ENCODE measurements at regions not wholly inside any gene's neighbourhood (a gene's known extent, or its start where the extent isn't known, plus 50 kb on each side); places are given as distances from the start of the nearest gene placed in this dataset.
"Not testable (repeated sequence)": the region's sequence is repeated elsewhere in the genome, so short reads cannot be mapped to it uniquely, and the experiment has no call there.

DNA sequence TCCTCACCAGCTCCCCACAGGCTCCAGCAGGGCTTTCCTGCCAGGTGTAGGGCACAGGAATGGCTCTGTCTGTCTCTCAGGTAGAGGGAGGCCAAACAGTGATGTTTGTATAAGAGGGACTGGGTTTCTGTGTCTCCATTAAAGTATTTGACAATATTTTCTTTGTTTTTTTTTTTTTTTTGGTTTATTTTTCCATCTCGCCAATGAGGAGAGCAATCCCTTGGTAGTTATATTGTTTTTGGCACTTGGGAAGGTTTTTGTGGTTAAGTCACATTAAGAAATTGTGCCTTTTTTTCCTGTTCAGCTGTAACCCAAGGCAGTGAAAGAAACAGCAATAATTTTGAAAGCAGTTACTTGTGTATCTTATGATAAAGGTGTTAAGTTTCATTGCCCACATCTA, 234.6 kb upstream of the PRSS1 start:
- ATAC-seq (ENCODE audit: low read depth); H3K27ac Mint-ChIP-seq; DNase-seq (ENCODE audit: low spot score in 2 of 2); H3K9me3 Mint-ChIP-seq; H3K4me3 Mint-ChIP-seq; H3K36me3 Mint-ChIP-seq; H3K4me1 Mint-ChIP-seq: not testable (repeated sequence)
- peaks cover 13% of the 10 kb centered on the region for H3K27me3 Mint-ChIP-seq

DNA sequence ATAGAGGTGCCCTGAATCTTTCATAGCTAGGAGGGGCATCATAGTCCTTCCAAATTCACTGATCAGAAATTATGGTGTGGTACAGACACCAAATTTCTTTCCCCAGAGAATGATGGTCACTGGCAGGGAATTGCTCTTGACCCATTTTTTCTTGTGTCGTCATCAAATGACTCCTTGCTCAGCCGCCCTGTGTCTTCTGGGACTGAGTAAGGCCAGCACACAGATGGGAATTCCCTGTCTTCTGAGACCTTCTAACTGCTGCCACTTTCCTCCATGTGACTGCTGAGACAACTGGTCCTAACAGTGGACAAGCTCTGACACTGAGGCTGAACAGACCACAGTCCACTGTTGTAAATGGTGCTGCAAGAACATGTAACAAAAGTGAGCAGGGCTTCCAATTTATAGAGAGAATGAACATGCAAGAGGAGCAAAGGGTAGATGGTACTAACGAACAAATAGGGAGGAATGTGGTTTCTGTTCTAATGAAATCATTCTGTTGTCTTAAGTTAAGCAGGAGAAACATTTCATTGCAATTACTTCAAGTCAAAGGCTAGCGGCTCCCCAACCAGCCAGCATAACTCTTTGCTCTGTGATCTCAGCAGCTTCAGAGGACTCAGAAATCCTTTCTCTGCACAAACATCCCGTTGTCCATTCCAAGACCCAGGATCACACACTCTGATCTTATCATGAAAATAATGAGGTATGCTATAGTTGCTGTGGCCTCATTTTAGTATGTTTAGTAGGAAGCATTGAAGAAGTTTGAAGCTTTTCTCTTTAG, 235.9 kb upstream of the PRSS1 start:
- H3K9me3 Mint-ChIP-seq: no peaks in the 10 kb centered on the region
- H3K4me3 Mint-ChIP-seq: no peak overlapping the region
- no peak overlapping the region for H3K27ac Mint-ChIP-seq
- no peak for DNase-seq (ENCODE audit: low spot score in 2 of 2)
- H3K27me3 Mint-ChIP-seq: peaks cover 11% of the 10 kb centered on the region
- H3K4me1 Mint-ChIP-seq: peaks cover 4% of the 10 kb centered on the region
- no peak for ATAC-seq (ENCODE audit: low read depth)
- no peaks in the 10 kb centered on the region for H3K36me3 Mint-ChIP-seq

DNA sequence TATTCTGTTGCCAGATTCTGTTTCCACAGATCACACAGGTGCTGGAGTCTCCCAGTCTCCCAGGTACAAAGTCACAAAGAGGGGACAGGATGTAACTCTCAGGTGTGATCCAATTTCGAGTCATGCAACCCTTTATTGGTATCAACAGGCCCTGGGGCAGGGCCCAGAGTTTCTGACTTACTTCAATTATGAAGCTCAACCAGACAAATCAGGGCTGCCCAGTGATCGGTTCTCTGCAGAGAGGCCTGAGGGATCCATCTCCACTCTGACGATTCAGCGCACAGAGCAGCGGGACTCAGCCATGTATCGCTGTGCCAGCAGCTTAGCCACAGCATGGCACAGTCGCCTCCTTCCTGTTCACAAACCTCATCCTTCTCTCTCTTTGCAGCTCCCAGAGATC, 237.5 kb upstream of the PRSS1 start:
- no peaks in the 10 kb centered on the region for H3K36me3 Mint-ChIP-seq
- H3K9me3 Mint-ChIP-seq: no peaks in the 10 kb centered on the region
- H3K4me1 Mint-ChIP-seq: peaks cover 4% of the 10 kb centered on the region
- DNase-seq (ENCODE audit: low spot score in 2 of 2) (no peak), ATAC-seq (ENCODE audit: low read depth) (no peak)
- H3K27ac Mint-ChIP-seq: no peak overlapping the region
- H3K27me3 Mint-ChIP-seq: peaks cover 15% of the 10 kb centered on the region
- H3K4me3 Mint-ChIP-seq: no peak overlapping the region

DNA sequence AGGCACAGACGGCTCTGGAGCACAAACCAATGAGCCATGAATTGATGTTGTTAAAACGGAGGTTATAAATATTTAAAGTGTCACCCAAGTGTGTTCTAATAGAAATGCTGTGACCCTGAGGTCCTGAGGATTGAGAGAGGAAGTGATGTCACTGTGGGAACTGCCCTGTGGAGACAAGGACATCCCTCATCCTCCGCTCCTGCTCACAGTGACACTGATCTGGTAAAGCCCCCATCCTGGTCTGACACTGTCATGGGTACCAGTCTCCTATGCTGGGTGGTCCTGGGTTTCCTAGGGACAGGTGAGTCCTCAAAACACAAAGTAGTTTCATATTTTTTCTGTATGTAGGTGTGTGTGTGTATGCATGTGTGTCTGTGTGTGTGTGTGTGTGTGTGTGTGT, 237.9 kb upstream of the PRSS1 start:
- no peak overlapping the region for H3K4me3 Mint-ChIP-seq
- peaks cover 15% of the 10 kb centered on the region for H3K27me3 Mint-ChIP-seq
- no peak for DNase-seq (ENCODE audit: low spot score in 2 of 2)
- no peak for ATAC-seq (ENCODE audit: low read depth)
- H3K9me3 Mint-ChIP-seq: no peaks in the 10 kb centered on the region
- H3K27ac Mint-ChIP-seq: no peak overlapping the region
- H3K36me3 Mint-ChIP-seq: no peaks in the 10 kb centered on the region
- peaks cover 4% of the 10 kb centered on the region for H3K4me1 Mint-ChIP-seq

DNA sequence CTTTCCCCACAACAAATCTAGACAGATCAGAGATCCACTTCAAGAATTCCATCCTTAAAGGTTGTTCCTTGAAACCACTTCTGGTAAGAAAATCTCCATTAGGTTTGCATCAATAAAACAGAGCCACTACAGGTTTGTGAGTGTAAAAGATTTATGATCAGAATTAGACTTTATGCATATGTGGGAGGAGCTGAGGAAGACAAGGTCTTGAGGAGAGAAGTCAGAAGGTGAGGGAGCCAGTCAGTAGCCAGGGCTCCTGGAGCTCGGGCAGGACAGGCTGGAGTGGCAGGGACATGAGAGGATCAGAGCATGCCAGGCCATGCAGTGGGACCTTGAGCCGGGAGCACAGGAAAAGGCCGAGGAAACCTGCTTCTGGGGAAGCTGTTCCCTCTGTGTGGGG, 240.0 kb upstream of the PRSS1 start:
- not testable (repeated sequence) for ATAC-seq (ENCODE audit: low read depth); DNase-seq (ENCODE audit: low spot score in 2 of 2); H3K4me1 Mint-ChIP-seq; H3K9me3 Mint-ChIP-seq; H3K36me3 Mint-ChIP-seq; H3K4me3 Mint-ChIP-seq; H3K27ac Mint-ChIP-seq
- H3K27me3 Mint-ChIP-seq: peaks cover 21% of the 10 kb centered on the region

DNA sequence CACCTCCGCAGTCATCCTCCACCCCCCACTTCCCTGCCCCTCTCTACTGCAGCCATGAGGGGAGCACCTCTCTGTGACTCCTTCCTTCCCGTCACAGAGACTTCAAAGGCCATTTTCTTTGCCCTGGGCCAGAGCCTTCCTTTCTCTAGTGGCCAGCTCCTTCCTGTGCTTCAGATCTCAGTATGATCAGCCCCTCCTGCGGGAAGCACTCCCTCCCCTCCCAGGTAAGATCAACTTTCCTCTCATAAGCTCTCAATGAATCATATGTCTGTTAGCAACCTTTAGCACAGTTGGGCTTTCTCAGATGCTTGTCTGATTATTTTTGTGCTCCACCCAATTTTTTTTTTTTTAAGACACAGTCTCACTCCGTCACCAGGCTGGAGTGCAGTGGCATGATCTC, 241.0 kb upstream of the PRSS1 start:
- Mint-ChIP-seq H3K4me1 (no peaks in the 10 kb centered on the region), H3K4me3 (no peak overlapping the region), H3K27me3 (peaks cover 16% of the 10 kb centered on the region), H3K9me3 (no peaks in the 10 kb centered on the region), H3K27ac (no peak overlapping the region), H3K36me3 (no peaks in the 10 kb centered on the region)
- DNase-seq (ENCODE audit: low spot score in 2 of 2) (no peak), ATAC-seq (ENCODE audit: low read depth) (no peak)

DNA sequence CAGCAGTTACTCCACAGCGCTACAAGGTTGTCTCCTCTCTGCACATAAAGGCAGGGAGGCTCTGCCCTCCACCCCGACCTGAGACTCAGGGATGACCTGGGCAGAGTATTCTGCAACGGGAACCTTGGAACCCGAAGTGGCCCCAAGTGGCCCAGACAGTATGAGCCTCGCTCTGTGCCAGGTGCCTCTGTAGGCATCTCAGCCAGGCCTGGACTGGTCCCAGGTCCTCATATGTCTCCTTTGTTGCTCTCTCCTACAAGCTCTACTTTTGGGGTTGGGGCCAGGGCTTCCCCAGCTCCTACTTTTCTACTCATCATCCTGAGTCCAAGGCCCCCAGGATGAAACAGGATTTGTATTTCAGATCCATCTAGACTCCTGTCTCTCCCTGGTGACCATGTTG, 241.5 kb upstream of the PRSS1 start:
- H3K27ac Mint-ChIP-seq: no peak overlapping the region
- no peaks in the 10 kb centered on the region for H3K4me1 Mint-ChIP-seq
- peaks cover 15% of the 10 kb centered on the region for H3K27me3 Mint-ChIP-seq
- DNase-seq (ENCODE audit: low spot score in 2 of 2) (no peak), ATAC-seq (ENCODE audit: low read depth) (no peak)
- H3K36me3 Mint-ChIP-seq: no peaks in the 10 kb centered on the region
- no peaks in the 10 kb centered on the region for H3K9me3 Mint-ChIP-seq
- H3K4me3 Mint-ChIP-seq: no peak overlapping the region

DNA sequence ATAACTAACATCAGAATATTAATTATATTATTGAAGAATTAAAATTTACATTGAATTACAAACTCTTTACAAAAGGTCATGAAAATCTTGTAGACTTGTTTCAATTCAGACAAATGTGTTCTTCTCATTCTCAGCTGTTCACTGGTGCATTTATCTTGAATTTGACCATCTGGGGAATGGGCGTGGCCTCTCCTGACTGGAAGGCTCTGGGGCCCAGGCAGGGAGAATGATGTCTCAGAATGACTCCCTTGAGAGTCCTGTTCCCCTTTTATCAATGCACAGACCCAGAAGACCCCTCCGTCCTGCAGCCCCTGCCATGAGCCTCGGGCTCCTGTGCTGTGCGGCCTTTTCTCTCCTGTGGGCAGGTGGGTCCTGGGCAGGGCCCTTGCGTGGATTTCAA, 242.2 kb upstream of the PRSS1 start:
- DNase-seq (ENCODE audit: low spot score in 2 of 2); H3K36me3 Mint-ChIP-seq; H3K4me1 Mint-ChIP-seq; H3K4me3 Mint-ChIP-seq; H3K9me3 Mint-ChIP-seq; ATAC-seq (ENCODE audit: low read depth); H3K27ac Mint-ChIP-seq: not testable (repeated sequence)
- peaks cover 19% of the 10 kb centered on the region for H3K27me3 Mint-ChIP-seq

DNA sequence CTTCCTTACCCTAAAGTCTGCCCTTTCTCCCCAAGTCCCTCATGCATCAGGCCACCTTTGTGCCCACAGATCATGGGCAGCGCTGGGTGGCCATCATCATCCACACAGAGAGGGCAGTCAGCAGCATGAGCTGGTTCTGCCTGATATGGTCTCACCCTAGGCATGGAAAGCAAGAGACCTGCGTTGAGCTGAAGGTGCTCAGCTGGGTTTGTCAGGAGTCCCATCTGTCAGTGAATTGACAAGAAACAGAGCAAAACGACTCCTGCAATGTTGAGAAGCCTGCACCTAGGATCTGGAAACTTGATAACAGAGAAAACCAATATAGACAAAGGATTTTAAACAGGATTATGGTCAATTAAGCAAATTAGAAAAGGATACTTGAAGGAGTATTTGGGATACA, 242.7 kb upstream of the PRSS1 start:
- no peak overlapping the region for H3K27ac Mint-ChIP-seq
- H3K27me3 Mint-ChIP-seq: peaks cover 19% of the 10 kb centered on the region
- H3K4me1 Mint-ChIP-seq: no peaks in the 10 kb centered on the region
- H3K36me3 Mint-ChIP-seq: no peaks in the 10 kb centered on the region
- ATAC-seq (ENCODE audit: low read depth) (no peak), DNase-seq (ENCODE audit: low spot score in 2 of 2) (no peak)
- H3K9me3 Mint-ChIP-seq: no peaks in the 10 kb centered on the region
- no peak overlapping the region for H3K4me3 Mint-ChIP-seq

DNA sequence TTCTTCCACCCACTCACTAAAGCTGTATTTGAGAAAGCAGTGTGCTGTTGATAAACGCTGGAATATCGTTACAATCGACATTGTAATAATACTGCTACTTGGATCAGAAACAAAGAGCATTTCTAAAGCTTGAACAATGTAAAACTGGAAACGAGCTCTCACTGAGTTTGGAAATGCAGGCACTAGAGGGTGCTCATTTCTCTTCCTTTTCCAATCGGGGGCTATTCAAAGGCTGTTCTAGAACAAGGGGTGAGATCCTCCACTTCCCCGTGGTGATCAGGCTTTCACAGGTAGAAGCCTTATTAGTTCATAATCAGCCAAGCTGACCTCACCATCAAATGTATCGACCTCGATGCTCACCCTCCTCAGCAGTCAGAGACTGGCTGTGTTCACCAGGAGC, 245.3 kb upstream of the PRSS1 start:
- not testable (repeated sequence) for ATAC-seq (ENCODE audit: low read depth); H3K9me3 Mint-ChIP-seq; H3K4me3 Mint-ChIP-seq; H3K4me1 Mint-ChIP-seq; H3K36me3 Mint-ChIP-seq; H3K27ac Mint-ChIP-seq; DNase-seq (ENCODE audit: low spot score in 2 of 2)
- H3K27me3 Mint-ChIP-seq: peaks cover 21% of the 10 kb centered on the region

DNA sequence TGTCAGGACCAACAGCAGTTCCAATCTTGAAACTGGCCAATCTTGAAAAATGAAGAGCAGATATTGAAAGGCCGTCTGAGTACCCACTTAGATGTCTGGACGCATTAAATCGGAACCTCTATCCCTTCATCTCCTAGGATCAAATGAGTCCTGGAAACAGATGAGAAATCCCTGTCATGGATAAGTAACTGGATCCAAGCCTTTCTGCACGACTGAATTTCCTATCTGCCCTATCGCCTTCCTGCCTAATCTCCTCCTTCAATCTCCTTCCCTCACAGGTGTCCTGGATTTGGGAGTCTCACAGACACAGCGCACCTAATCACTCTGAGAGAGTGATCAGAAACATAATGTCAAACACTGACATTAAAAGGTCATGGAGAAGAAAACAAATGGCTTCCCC, 245.2 kb upstream of the PRSS58 start:
- no peaks in the 10 kb centered on the region for H3K36me3 Mint-ChIP-seq
- no peak overlapping the region for H3K4me3 Mint-ChIP-seq
- DNase-seq (ENCODE audit: low spot score in 2 of 2) (no peak), ATAC-seq (ENCODE audit: low read depth) (no peak)
- H3K4me1 Mint-ChIP-seq: no peaks in the 10 kb centered on the region
- no peak overlapping the region for H3K27ac Mint-ChIP-seq
- peaks cover 21% of the 10 kb centered on the region for H3K27me3 Mint-ChIP-seq
- no peaks in the 10 kb centered on the region for H3K9me3 Mint-ChIP-seq

DNA sequence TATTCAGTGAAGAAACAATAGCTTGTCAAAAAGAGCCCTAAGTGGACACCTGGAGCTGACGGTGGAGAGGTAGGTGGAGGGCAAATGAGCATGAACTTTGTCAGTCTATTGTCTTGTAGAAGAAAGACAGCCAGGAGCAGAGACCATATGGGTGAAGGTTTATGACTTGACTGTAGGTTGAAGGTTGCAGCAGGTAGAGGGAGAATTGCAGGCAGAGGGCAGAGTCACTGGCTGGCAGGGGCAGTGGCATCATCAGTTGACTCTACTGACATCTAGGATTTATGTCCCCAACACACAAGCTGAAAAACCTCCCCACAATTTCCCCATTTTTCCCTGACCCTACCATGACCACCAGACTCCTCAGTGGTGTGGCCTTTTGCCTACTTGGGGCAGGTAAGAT, 243.6 kb upstream of the PRSS58 start:
- Mint-ChIP-seq H3K4me3 (no peak overlapping the region), H3K9me3 (no peaks in the 10 kb centered on the region), H3K36me3 (no peaks in the 10 kb centered on the region), H3K27me3 (peaks cover 23% of the 10 kb centered on the region), H3K4me1 (peaks cover 2% of the 10 kb centered on the region), H3K27ac (no peak overlapping the region)
- DNase-seq (ENCODE audit: low spot score in 2 of 2): no peak
- ATAC-seq (ENCODE audit: low read depth): no peak

DNA sequence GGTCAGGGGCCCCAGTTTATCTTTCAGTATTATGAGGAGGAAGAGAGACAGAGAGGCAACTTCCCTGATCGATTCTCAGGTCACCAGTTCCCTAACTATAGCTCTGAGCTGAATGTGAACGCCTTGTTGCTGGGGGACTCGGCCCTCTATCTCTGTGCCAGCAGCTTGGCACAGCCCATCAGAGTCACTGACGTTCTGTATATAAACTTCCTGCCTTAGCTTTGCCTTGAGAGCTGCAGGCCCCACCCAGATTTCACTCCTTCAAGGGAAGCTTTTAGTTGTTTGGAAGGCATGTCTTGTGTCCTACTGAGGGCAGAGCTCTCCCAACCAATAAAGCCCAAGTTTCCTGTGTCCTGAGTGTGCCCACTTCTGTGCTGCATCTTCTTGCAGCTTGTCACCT, 242.5 kb upstream of the PRSS58 start:
- no peak overlapping the region for H3K4me3 Mint-ChIP-seq
- no peak overlapping the region for H3K27ac Mint-ChIP-seq
- ATAC-seq (ENCODE audit: low read depth) (no peak), DNase-seq (ENCODE audit: low spot score in 2 of 2) (no peak)
- H3K4me1 Mint-ChIP-seq: peaks cover 5% of the 10 kb centered on the region
- no peaks in the 10 kb centered on the region for H3K36me3 Mint-ChIP-seq
- no peaks in the 10 kb centered on the region for H3K9me3 Mint-ChIP-seq
- peaks cover 26% of the 10 kb centered on the region for H3K27me3 Mint-ChIP-seq

DNA sequence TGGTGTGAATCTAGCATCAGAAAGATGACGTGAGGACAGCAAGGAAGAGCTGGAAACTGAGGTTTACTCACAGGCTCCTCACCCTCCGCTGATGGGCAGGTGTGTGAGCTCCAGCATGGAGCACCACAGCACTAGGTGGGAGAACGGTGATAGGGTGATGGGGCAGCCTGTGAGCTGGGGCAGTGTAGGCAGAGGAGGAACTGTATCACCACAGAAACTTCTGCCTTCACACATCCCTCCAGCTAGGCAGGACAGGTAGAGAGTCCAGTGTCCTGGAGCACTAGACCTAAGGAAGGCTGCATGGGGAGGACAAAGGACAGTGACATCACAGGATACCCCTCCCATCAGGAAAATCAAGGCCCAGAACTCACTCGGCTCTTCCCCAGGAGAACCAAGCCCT, 241.8 kb upstream of the PRSS58 start:
- H3K4me1 Mint-ChIP-seq: peaks cover 5% of the 10 kb centered on the region
- ATAC-seq (ENCODE audit: low read depth) (no peak), DNase-seq (ENCODE audit: low spot score in 2 of 2) (no peak)
- no peak overlapping the region for H3K27ac Mint-ChIP-seq
- no peaks in the 10 kb centered on the region for H3K9me3 Mint-ChIP-seq
- H3K4me3 Mint-ChIP-seq: no peak overlapping the region
- peaks cover 20% of the 10 kb centered on the region for H3K27me3 Mint-ChIP-seq
- no peaks in the 10 kb centered on the region for H3K36me3 Mint-ChIP-seq

DNA sequence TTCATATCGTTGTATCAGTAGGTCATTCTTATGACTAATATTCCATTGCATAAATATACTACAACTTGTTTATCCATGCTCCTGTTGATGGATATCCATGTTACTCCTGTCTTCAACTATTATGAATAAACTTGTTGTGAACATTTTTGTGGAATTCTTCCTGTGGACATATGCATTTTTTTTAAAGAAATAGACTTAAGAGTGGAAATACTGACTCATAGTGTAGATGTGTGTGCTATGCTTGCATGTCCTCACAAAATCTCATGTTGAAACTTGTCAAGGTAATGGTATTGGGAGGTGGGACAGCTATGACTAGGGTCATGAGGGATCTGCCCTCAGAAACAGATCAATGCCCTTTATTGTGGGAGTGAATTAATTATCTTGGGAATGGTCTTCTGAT, 240.5 kb upstream of the PRSS58 start:
- DNase-seq (ENCODE audit: low spot score in 2 of 2): no peak
- no peaks in the 10 kb centered on the region for H3K36me3 Mint-ChIP-seq
- no peak overlapping the region for H3K4me3 Mint-ChIP-seq
- no peaks in the 10 kb centered on the region for H3K9me3 Mint-ChIP-seq
- peaks cover 18% of the 10 kb centered on the region for H3K27me3 Mint-ChIP-seq
- no peak overlapping the region for H3K27ac Mint-ChIP-seq
- no peak for ATAC-seq (ENCODE audit: low read depth)
- peaks cover 5% of the 10 kb centered on the region for H3K4me1 Mint-ChIP-seq

Data from memory B cell (primary cell).